K562 (cell line): ENCODE measurements at regions not wholly inside any gene's neighbourhood (a gene's known extent, or its start where the extent isn't known, plus 50 kb on each side); places are given as distances from the start of the nearest gene placed in this dataset.

Experiments used
- ATAC-seq: fragments of 200-7000 bp; cut with Tn5 transposase; 3 replicates; pipeline ENCODE4 v1.9.1; 2020; ENCODE audit warnings: moderate library complexity
- BruUV-seq: library from RNA; stranded (reverse); fragments of 400-500 nt; replicated peaks from 2 replicates; lab custom pipeline; 2021; lab: Mats Ljungman, UMichigan
- CTCF ChIA-PET: fragments of 300-600 bp; formaldehyde crosslinking; extraction: SDS; loops from one replicate; lab custom pipeline; 2021; ENCODE audit warnings: low intra/inter-chr PET ratio; lab: Yijun Ruan, JAX
- POLR2A ChIA-PET: fragments of 300-600, 350-650 bp; sonication (Branson Sonifier 250); formaldehyde crosslinking; extraction: SDS; loops from one replicate; lab custom pipeline; 2021; ENCODE audit warnings: antibody characterized with exemption, inconsistent platforms; lab: Yijun Ruan, JAX
- DNase-seq, 4 experiments: peaks; one replicate each; pipeline versions ENCODE4 v3.0.0 to v3.0.0-alpha.2; 2011 to 2018; ENCODE audit warnings: low spot score in 3 of 4, mixed read lengths in 3 of 4; ENCODE audit errors: extremely low read depth in 1 of 4
- FAIRE-seq: peaks from 2 replicates; lab custom pipeline; 2011; peaks lifted over from hg19 to GRCh38; lab: Jason Lieb, UNC
- H2AFZ ChIP-seq: 2 replicates; pipeline ENCODE4 v1.6.0; 2011; ENCODE audit warnings: low read depth, low read length, control low read depth, inconsistent platforms
- H3K27ac ChIP-seq: fragments of 200-600 bp; 3 replicates; pipeline ENCODE4 v1.8.0; 2011; ENCODE audit warnings: low read depth, mild to moderate bottlenecking, control low read depth, inconsistent platforms, low read length, moderate library complexity, mixed read lengths; ENCODE audit errors: extremely low read depth
- H3K27me3 ChIP-seq, 2 experiments: fragments of 300-600 bp in 1 of 2; 2 replicates in 1 of 2; 3 replicates in 1 of 2; pipeline versions ENCODE4 v1.6.0 to v1.8.0; 2011; ENCODE audit warnings: inconsistent platforms in 2 of 2, low read length in 2 of 2, mild to moderate bottlenecking in 1 of 2, mixed read lengths in 1 of 2, moderate library complexity in 1 of 2; ENCODE audit not compliant: control insufficient read depth in 2 of 2, insufficient read depth in 2 of 2
- H3K36me3 ChIP-seq: fragments of 300-600 bp; 3 replicates; pipeline ENCODE4 v1.8.0; 2011; ENCODE audit warnings: mild to moderate bottlenecking, low read length, inconsistent platforms; ENCODE audit not compliant: control insufficient read depth, insufficient read depth
- H3K4me1 ChIP-seq, 2 experiments: fragments of 200-600 bp in 1 of 2; replicated peaks in 1 of 2; 2 replicates in 1 of 2; 3 replicates in 1 of 2; pipeline versions ENCODE4 v1.5.1 to v1.8.0; 2011; ENCODE audit warnings: inconsistent platforms in 2 of 2, low read length in 2 of 2, mild to moderate bottlenecking in 1 of 2, mixed read lengths in 1 of 2, moderate library complexity in 1 of 2; ENCODE audit not compliant: control insufficient read depth in 2 of 2, insufficient read depth in 2 of 2
- H3K4me2 ChIP-seq: 2 replicates; pipeline ENCODE4 v1.6.1; 2011; ENCODE audit warnings: low read length, control low read depth, inconsistent platforms, mixed read lengths; ENCODE audit not compliant: insufficient read depth
- H3K4me3 ChIP-seq: fragments of 200-600 bp; sonication (generic), shearing (Covaris generic); 2 replicates; pipeline ENCODE4 v1.5.1; 2016; ENCODE audit warnings: control low read depth, inconsistent platforms
- H3K79me2 ChIP-seq: fragments of 200-600 bp; 3 replicates; pipeline ENCODE4 v1.8.0; 2011; ENCODE audit warnings: low read length, inconsistent platforms; ENCODE audit not compliant: control insufficient read depth, insufficient read depth
- H3K9ac ChIP-seq, 2 experiments: 2 replicates each; pipeline versions ENCODE4 v1.6.0 to v1.6.1; 2011; ENCODE audit warnings: low read depth in 2 of 2, low read length in 2 of 2, control low read depth in 1 of 2, inconsistent platforms in 1 of 2, mild to moderate bottlenecking in 1 of 2, mixed read lengths in 1 of 2; ENCODE audit not compliant: insufficient read depth in 1 of 2
- H3K9me1 ChIP-seq: one replicate; pipeline ENCODE4 v1.6.0; 2011; ENCODE audit warnings: inconsistent platforms, mild to moderate bottlenecking, low read length, moderate library complexity; ENCODE audit not compliant: control insufficient read depth, insufficient read depth
- H3K9me3 ChIP-seq: replicated peaks from 2 replicates; pipeline ENCODE4 v1.5.1; 2011; ENCODE audit warnings: low read depth, low read length, inconsistent platforms; ENCODE audit not compliant: control insufficient read depth, insufficient read depth
- H4K20me1 ChIP-seq: replicated peaks from 2 replicates; pipeline ENCODE4 v1.6.1; 2011; ENCODE audit warnings: low read length, inconsistent platforms, mixed read lengths; ENCODE audit not compliant: control insufficient read depth, insufficient read depth
- BRF2 ChIP-seq: IDR thresholded peaks from 3 replicates; pipeline ENCODE4 v1.6.1; 2011; ENCODE audit warnings: borderline replicate concordance, mild to moderate bottlenecking; ENCODE audit not compliant: insufficient read length, insufficient read depth
- CEBPZ ChIP-seq: fragments of 150-350 bp; IDR thresholded peaks from 2 replicates; pipeline ENCODE4 v1.6.1; 2014; ENCODE audit warnings: low read depth, mild to moderate bottlenecking, low read length, borderline replicate concordance
- MTA1 ChIP-seq: fragments of 450-650 bp; IDR thresholded peaks from 2 replicates; pipeline ENCODE4 v1.6.1; 2017; ENCODE audit warnings: borderline replicate concordance
- PATZ1 ChIP-seq: fragments of 250-450 bp; sonication (Bioruptor Pico); IDR thresholded peaks from 2 replicates; pipeline ENCODE4 v1.5.0; 2020; ENCODE audit warnings: mild to moderate bottlenecking, borderline replicate concordance
- POLR2G ChIP-seq: fragments of 200-400 bp; formaldehyde crosslinking; IDR thresholded peaks from 2 replicates; pipeline ENCODE4 v1.6.1; 2017; ENCODE audit warnings: low read depth, mild to moderate bottlenecking, antibody characterized with exemption, low read length, moderate library complexity
- SIN3A ChIP-seq, 2 experiments: fragments of 150-350 bp in 1 of 2; IDR thresholded peaks; 2 replicates each; pipeline ENCODE4 v1.6.1; 2011 to 2016; ENCODE audit warnings: borderline replicate concordance in 2 of 2, low read depth in 2 of 2, low read length in 2 of 2, mild to moderate bottlenecking in 2 of 2, moderate library complexity in 2 of 2; ENCODE audit not compliant: control insufficient read depth in 1 of 2
- SMAD2 ChIP-seq: fragments of 150-350 bp; IDR thresholded peaks from 2 replicates; pipeline ENCODE4 v1.6.1; 2014; ENCODE audit warnings: low read depth, mild to moderate bottlenecking, low read length
- SMC3 ChIP-seq: conservative IDR thresholded peaks from 2 replicates; pipeline ENCODE4 v1.6.1; 2011; ENCODE audit warnings: low read depth, low read length, improper control_type of control experiment; ENCODE audit not compliant: insufficient read depth
- ZBTB12 ChIP-seq: fragments of 250-450 bp; sonication (Bioruptor Pico); IDR thresholded peaks from 2 replicates; pipeline ENCODE4 v1.4.0; 2020
- ZBTB49 ChIP-seq: sonication (generic); formaldehyde crosslinking; IDR thresholded peaks from 2 replicates; pipeline ENCODE4 v1.8.0; 2022; ENCODE audit warnings: missing genetic modification reagents, mild to moderate bottlenecking, borderline replicate concordance
- ZNF140 ChIP-seq: fragments of 250-450 bp; sonication (Bioruptor Pico); IDR thresholded peaks from 2 replicates; pipeline ENCODE4 v1.8.0; 2021; ENCODE audit warnings: moderate library complexity, mild to moderate bottlenecking, inconsistent platforms
- ZNF24 ChIP-seq: fragments of 450-650 bp; IDR thresholded peaks from 2 replicates; pipeline ENCODE4 v1.6.1; 2016
- WGBS: fragments of 100-300 bp; shearing (Covaris generic); methylation state at CpG from one replicate; pipeline ENCODE4 v1.1.6; 2016; ENCODE audit warnings: low coverage, mixed read lengths; ENCODE audit not compliant: insufficient coverage; ENCODE audit errors: missing lambda C conversion rate; 5-methylcytosine and 5-hydroxymethylcytosine counted together
- in situ Hi-C: fragments of 300-500 bp; cut with MboI; formaldehyde crosslinking; loops from 4 replicates; pipeline ENCODE4 v1.15.0; 2018; ENCODE audit warnings: inconsistent platforms, mixed read lengths
- intact Hi-C: fragments of 100-400 bp; cut with micrococcal nuclease; formaldehyde crosslinking; loops from 2 replicates; pipeline ENCODE4 v1.14.2; 2022

GRCh38 chr16:25431472-25431871 lies 173.8 kb upstream of the ZKSCAN2 start:
- FAIRE-seq: no peak
- Histone ChIP-seq H3K9me1 (no peaks in the 10 kb centered on the region), H3K4me3 (no peak overlapping the region), H3K36me3 (no peaks in the 10 kb centered on the region), H3K9ac (no peak overlapping the region), H3K27ac (no peak overlapping the region), H3K79me2 (no peaks in the 10 kb centered on the region), H3K4me2 (no peak overlapping the region), H3K4me1 (no peaks in the 10 kb centered on the region), H3K27me3 (peaks cover 0 to 3% of the 10 kb centered on the region in 2 experiments; a peak in 1 of 5 replicates), H4K20me1 (no peaks in the 10 kb centered on the region), H2AFZ (no peak overlapping the region), H3K9me3 (no peaks in the 10 kb centered on the region)
- in situ Hi-C loops (no loop called here), intact Hi-C loops (no loop called here)
- no peak for ATAC-seq
- 2% methylated on average over 7 of the region's 7 CpGs for WGBS
- BruUV-seq: no TSS peak
- CTCF ChIA-PET: no interaction called here
- DNase-seq: no peak
- POLR2A ChIA-PET: interaction anchor here (0.7 kb wide), 1 partner anchor 47 kb away, joined by 3 read pairs; no protein-coding TSS in a partner anchor
- TF ChIP-seq ZNF24 (no peak), MTA1 (no peak), SMAD2 (no peak), BRF2 (no peak), POLR2G (no peak), SIN3A (IDR thresholded peaks at IDR 0.05; ENCODE audit: borderline replicate concordance in 2 of 2, control insufficient read depth in 1 of 2, low read depth in 2 of 2, low read length in 2 of 2) (no peak), PATZ1 (no peak), ZBTB49 (CRISPR knock-in tag) (no peak), ZBTB12 (CRISPR knock-in tag) (no peak), SMC3 (no peak), ZNF140 (CRISPR knock-in tag) (no peak), CEBPZ (no peak)
